DND-41 (cell line): ENCODE measurements at regions not wholly inside any gene's neighbourhood (a gene's known extent, or its start where the extent isn't known, plus 50 kb on each side); places are given as distances from the start of the nearest gene placed in this dataset.

Source experiments
- ATAC-seq: fragments of 200-7000 bp; cut with Tn5 transposase; 3 replicates; pipeline ENCODE4 v1.9.1; 2021; ENCODE audit warnings: low read depth; ENCODE audit not compliant: insufficient read depth
- DNase-seq: peaks from one replicate; pipeline ENCODE4 v3.0.0-alpha.2; 2020
- H2AFZ ChIP-seq: 2 replicates; pipeline ENCODE4 v1.6.0; 2012; ENCODE audit warnings: low read depth, low read length
- H3K27ac ChIP-seq: 2 replicates; pipeline ENCODE4 v1.5.1; 2012; ENCODE audit warnings: low read length, inconsistent platforms
- H3K27me3 ChIP-seq: fragments of 200-600 bp; sonication (generic); 2 replicates; pipeline ENCODE4 v1.6.0; 2012; ENCODE audit warnings: low read length, mild to moderate bottlenecking, inconsistent platforms; ENCODE audit not compliant: insufficient read depth, poor library complexity
- H3K36me3 ChIP-seq: 2 replicates; pipeline ENCODE4 v1.5.1; 2012; ENCODE audit warnings: low read length, inconsistent platforms; ENCODE audit not compliant: insufficient read depth
- H3K4me1 ChIP-seq: 2 replicates; pipeline ENCODE4 v1.5.1; 2012; ENCODE audit warnings: mild to moderate bottlenecking, low read length; ENCODE audit not compliant: insufficient read depth
- H3K4me2 ChIP-seq: 2 replicates; pipeline ENCODE4 v1.6.0; 2012; ENCODE audit warnings: mild to moderate bottlenecking, moderate library complexity, low read length, inconsistent platforms; ENCODE audit not compliant: insufficient read depth
- H3K4me3 ChIP-seq, 2 experiments: fragments of 200-600 bp in 1 of 2; shearing (Covaris generic) in 1 of 2; 2 replicates each; pipeline ENCODE4 v1.5.1; 2012 to 2016; ENCODE audit warnings: inconsistent platforms in 2 of 2, low read length in 2 of 2, mild to moderate bottlenecking in 2 of 2, low read depth in 1 of 2, moderate library complexity in 1 of 2
- H3K79me2 ChIP-seq: 2 replicates; pipeline ENCODE4 v1.6.0; 2012; ENCODE audit warnings: low read length, inconsistent platforms; ENCODE audit not compliant: insufficient read depth
- H3K9ac ChIP-seq: 2 replicates; pipeline ENCODE4 v1.6.0; 2012; ENCODE audit warnings: low read depth, mild to moderate bottlenecking, inconsistent platforms, low read length, moderate library complexity
- H3K9me3 ChIP-seq: 2 replicates; pipeline ENCODE4 v1.5.1; 2012; ENCODE audit warnings: low read length, moderate library complexity, mild to moderate bottlenecking, inconsistent platforms; ENCODE audit not compliant: insufficient read depth, severe bottlenecking
- H4K20me1 ChIP-seq: 2 replicates; pipeline ENCODE4 v1.6.0; 2012; ENCODE audit warnings: low read length; ENCODE audit not compliant: insufficient read depth
- CTCF ChIP-seq: IDR thresholded peaks from 2 replicates; pipeline ENCODE4 v1.5.1; 2012; ENCODE audit warnings: borderline replicate concordance, low read length, moderate library complexity, mild to moderate bottlenecking; ENCODE audit not compliant: poor library complexity, severe bottlenecking; ENCODE audit errors: extremely low read depth
- EZH2 ChIP-seq: IDR thresholded peaks from 3 replicates; pipeline ENCODE4 v1.6.1; 2012; ENCODE audit warnings: borderline replicate concordance, low read depth, mild to moderate bottlenecking, moderate library complexity, low read length, inconsistent platforms; ENCODE audit not compliant: severe bottlenecking

DNA sequence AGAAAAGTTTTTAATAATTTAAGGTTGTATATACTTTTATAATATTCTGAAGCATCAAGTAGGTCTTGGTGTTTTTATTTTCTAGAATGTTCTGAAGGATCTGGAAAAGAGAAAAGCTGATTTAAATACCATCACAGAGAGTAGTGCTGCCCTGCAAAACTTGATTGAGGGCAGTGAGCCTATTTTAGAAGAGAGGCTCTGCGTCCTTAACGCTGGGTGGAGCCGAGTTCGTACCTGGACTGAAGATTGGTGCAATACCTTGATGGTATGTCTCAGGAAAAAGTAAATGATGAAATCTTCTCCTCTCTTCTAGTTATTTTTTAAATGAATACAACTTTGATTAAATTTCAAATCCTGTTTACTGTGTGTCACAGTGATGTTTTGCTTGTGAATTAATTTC, 225.7 kb downstream of the UTRN start:
- Histone ChIP-seq H3K9me3 (no peaks in the 10 kb centered on the region), H3K4me1 (peaks cover 6% of the 10 kb centered on the region; the same call in 1 of the 2 replicates), H3K36me3 (peaks cover 53% of the 10 kb centered on the region), H3K4me2 (no peak overlapping the region), H3K9ac (no peak overlapping the region), H4K20me1 (no peaks in the 10 kb centered on the region), H2AFZ (no peak overlapping the region), H3K27ac (no peak overlapping the region), H3K79me2 (no peaks in the 10 kb centered on the region; the same call in 1 of the 2 replicates), H3K4me3 (no peak overlapping the region), H3K27me3 (no peaks in the 10 kb centered on the region)
- DNase-seq = no peak
- no peak for ATAC-seq
- TF ChIP-seq CTCF (no peak), EZH2 (no peak)

DNA sequence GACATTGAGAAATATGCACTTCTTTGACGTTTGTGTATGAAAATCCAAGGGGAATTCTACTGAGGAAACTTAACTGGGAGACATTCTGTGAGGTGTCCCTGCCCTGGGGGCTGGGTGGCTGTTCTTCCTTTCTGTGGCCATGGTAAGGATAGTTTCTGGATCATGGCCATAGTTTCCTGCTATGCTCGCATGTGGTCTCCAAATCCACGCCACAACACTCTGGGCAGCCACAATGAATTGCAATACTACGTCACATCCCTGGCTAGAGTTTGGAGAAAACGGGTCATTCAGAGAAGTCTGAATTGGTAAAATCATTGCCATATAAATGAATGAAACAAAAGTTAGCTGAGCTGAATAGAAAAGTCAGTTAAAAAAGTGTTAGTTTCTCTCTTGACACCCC, 230.6 kb downstream of the UTRN start:
- H3K27ac ChIP-seq = no peak overlapping the region
- DNase-seq = no peak
- no peak overlapping the region for H3K4me3 ChIP-seq
- H3K36me3 ChIP-seq = peaks cover 62% of the 10 kb centered on the region
- H3K9me3 ChIP-seq = no peaks in the 10 kb centered on the region
- no peaks in the 10 kb centered on the region for H3K79me2 ChIP-seq
- no peaks in the 10 kb centered on the region for H4K20me1 ChIP-seq
- TF ChIP-seq CTCF (no peak), EZH2 (no peak)
- no peak overlapping the region for H2AFZ ChIP-seq
- H3K27me3 ChIP-seq = no peaks in the 10 kb centered on the region
- H3K4me2 ChIP-seq = no peak overlapping the region
- H3K4me1 ChIP-seq = no peaks in the 10 kb centered on the region
- no peak overlapping the region for H3K9ac ChIP-seq
- ATAC-seq = no peak

DNA sequence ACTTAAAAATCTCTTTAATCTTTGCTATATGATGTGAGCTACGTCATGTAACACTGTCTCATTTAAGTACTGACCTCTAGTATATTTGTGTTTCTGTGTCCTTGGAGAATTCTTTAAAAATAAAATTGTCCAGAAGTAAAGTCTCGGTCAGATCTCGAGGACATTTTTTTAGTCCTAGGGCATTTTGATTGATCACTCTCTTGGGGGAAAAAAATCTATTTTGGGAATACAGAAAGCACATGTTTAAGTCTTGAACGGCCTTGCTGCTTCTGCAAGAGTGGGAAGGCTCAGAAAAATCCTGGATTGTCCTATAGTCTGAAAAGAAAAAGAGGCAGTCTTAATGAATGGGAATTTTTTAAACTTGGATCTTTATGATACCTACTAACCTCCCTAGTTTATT, 234.3 kb downstream of the UTRN start:
- Histone ChIP-seq H3K9me3 (no peaks in the 10 kb centered on the region), H3K4me3 (no peak overlapping the region), H4K20me1 (no peaks in the 10 kb centered on the region), H3K79me2 (no peaks in the 10 kb centered on the region; the same call in 1 of the 2 replicates), H3K36me3 (peaks cover 65% of the 10 kb centered on the region), H3K4me1 (no peaks in the 10 kb centered on the region), H2AFZ (no peak overlapping the region), H3K27me3 (no peaks in the 10 kb centered on the region), H3K27ac (no peak overlapping the region), H3K9ac (no peak overlapping the region), H3K4me2 (no peak overlapping the region)
- DNase-seq (no peak), ATAC-seq (no peak)
- no peak for TF ChIP-seq EZH2
- no peak for TF ChIP-seq CTCF

DNA sequence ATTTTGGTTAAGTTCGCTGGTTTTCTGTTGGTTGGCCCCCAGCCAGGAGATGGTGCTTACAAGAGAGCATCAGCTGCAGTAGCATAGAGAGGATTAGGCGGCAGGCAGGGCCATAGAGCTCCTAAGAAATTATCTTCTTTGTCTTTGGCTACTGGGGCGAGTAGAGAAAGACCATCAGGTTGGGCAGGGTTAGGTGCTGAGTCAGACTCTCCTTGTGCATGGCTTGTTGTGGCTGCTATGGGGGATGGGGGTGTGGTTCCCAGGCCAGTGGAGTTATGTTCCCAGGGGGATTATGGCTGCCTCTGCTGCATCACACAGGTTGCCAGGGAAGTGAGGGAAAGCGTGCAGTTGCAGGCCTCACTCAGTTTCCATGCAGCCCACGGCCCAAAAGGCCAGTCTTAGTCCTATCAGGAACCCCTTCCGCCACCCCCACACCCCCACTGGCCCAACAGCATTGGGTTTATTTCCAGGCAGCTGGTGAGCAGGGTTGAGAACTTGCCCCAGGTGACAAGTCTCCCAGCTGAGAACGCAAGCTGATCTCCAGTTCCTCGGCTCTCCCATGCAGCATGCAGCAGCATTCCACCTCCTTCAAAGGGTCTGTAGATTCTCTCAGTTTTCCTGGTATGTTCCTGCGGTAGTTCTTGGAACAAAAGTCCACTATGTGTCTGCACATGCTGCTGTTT, 243.7 kb downstream of the UTRN start:
- TF ChIP-seq CTCF (no peak), EZH2 (no peak)
- DNase-seq (peak; percentile 46), ATAC-seq (peak; percentile 69)
- H4K20me1 ChIP-seq = no peaks in the 10 kb centered on the region
- H2AFZ ChIP-seq = no peak overlapping the region
- H3K27ac ChIP-seq = peak overlapping the region; percentile 52
- no peaks in the 10 kb centered on the region for H3K9me3 ChIP-seq
- H3K36me3 ChIP-seq = peaks cover 65% of the 10 kb centered on the region
- no peak overlapping the region for H3K4me3 ChIP-seq
- no peak overlapping the region for H3K9ac ChIP-seq
- H3K4me1 ChIP-seq = peaks cover 13% of the 10 kb centered on the region
- H3K4me2 ChIP-seq = no peak overlapping the region
- no peaks in the 10 kb centered on the region for H3K27me3 ChIP-seq
- H3K79me2 ChIP-seq = no peaks in the 10 kb centered on the region; the same call in 1 of the 2 replicates
